Fibroblast of lung (primary cell): ENCODE measurements at regions not wholly inside any gene's neighbourhood (a gene's known extent, or its start where the extent isn't known, plus 50 kb on each side); places are given as distances from the start of the nearest gene placed in this dataset.

Experiments used
- DNase-seq, 2 donors: peaks; one replicate each; pipeline versions ENCODE4 v3.0.0 to v3.0.0-alpha.2; 2010; ENCODE audit warnings: low read depth in 2 of 2
- H2AFZ ChIP-seq: 2 replicates; pipeline ENCODE4 v1.5.1; 2012; ENCODE audit warnings: low read length, control low read depth, inconsistent platforms
- H3K27ac ChIP-seq: 2 replicates; pipeline ENCODE4 v1.5.1; 2011; ENCODE audit warnings: low read length, control low read depth; ENCODE audit not compliant: insufficient read depth
- H3K27me3 ChIP-seq: 2 replicates; pipeline ENCODE4 v1.5.1; 2011; ENCODE audit warnings: mild to moderate bottlenecking, low read length; ENCODE audit not compliant: control insufficient read depth, insufficient read depth
- H3K36me3 ChIP-seq: 2 replicates; pipeline ENCODE4 v1.5.1; 2011; ENCODE audit warnings: low read length; ENCODE audit not compliant: control insufficient read depth, insufficient read depth
- H3K4me1 ChIP-seq: 2 replicates; pipeline ENCODE4 v1.5.1; 2011; ENCODE audit warnings: low read length; ENCODE audit not compliant: control insufficient read depth, insufficient read depth; ENCODE audit errors: extremely low read depth
- H3K4me2 ChIP-seq: 2 replicates; pipeline ENCODE4 v1.5.1; 2011; ENCODE audit warnings: low read length, control low read depth; ENCODE audit not compliant: insufficient read depth; ENCODE audit errors: extremely low read depth
- H3K4me3 ChIP-seq, 4 experiments: fragments of 200-600 bp in 1 of 4; sonication (generic) in 1 of 4; replicated peaks in 1 of 4; 2 replicates each; pipeline ENCODE4 v1.5.1; 2011 to 2016; ENCODE audit warnings: low read length in 4 of 4, low read depth in 3 of 4, mild to moderate bottlenecking in 3 of 4, control low read depth in 2 of 4, inconsistent platforms in 1 of 4, mixed read lengths in 1 of 4; ENCODE audit not compliant: insufficient read depth in 1 of 4; ENCODE audit errors: control extremely low read depth in 1 of 4
- H3K79me2 ChIP-seq: 2 replicates; pipeline ENCODE4 v1.5.1; 2012; ENCODE audit warnings: mild to moderate bottlenecking, low read length, inconsistent platforms; ENCODE audit not compliant: control insufficient read depth, insufficient read depth
- H3K9ac ChIP-seq: 2 replicates; pipeline ENCODE4 v1.5.1; 2011; ENCODE audit warnings: mild to moderate bottlenecking, low read length, control low read depth; ENCODE audit not compliant: insufficient read depth
- H3K9me3 ChIP-seq: 2 replicates; pipeline ENCODE4 v1.5.1; 2012; ENCODE audit warnings: low read depth, low read length; ENCODE audit not compliant: control insufficient read depth, insufficient read depth
- H4K20me1 ChIP-seq: 2 replicates; pipeline ENCODE4 v1.5.1; 2011; ENCODE audit warnings: low read length; ENCODE audit not compliant: control insufficient read depth, insufficient read depth; ENCODE audit errors: extremely low read depth
- CTCF ChIP-seq, 2 donors: IDR thresholded peaks in 1 of 2; conservative IDR thresholded peaks in 1 of 2; 1 replicate in 1 of 2; 2 replicates in 1 of 2; pipeline ENCODE4 v1.5.1; 2011 to 2012; ENCODE audit warnings: low read length in 2 of 2, control low read depth in 1 of 2, inconsistent platforms in 1 of 2, low read depth in 1 of 2, mild to moderate bottlenecking in 1 of 2
- EZH2 ChIP-seq: IDR thresholded peaks from 2 replicates; pipeline ENCODE4 v1.5.1; 2012; ENCODE audit warnings: low read length, control low read depth, mild to moderate bottlenecking; ENCODE audit errors: missing control alignments

- no peak overlapping the region for H2AFZ ChIP-seq
- no peaks in the 10 kb centered on the region for H3K27me3 ChIP-seq
- peak in 1 of 2 donors; percentile 38 for DNase-seq
- H3K4me2 ChIP-seq: no peak overlapping the region
- TF ChIP-seq EZH2 (no peak), CTCF (conservative IDR thresholded peaks at IDR 0.05 in 1 of 2, IDR thresholded peaks at IDR 0.05 in 1 of 2; ENCODE audit: low read depth in 1 of 2, low read length in 2 of 2) (no peak)
- no peak overlapping the region for H3K4me3 ChIP-seq
- no peaks in the 10 kb centered on the region for H3K36me3 ChIP-seq
- no peak overlapping the region for H3K27ac ChIP-seq
- H3K9me3 ChIP-seq: no peaks in the 10 kb centered on the region
- no peaks in the 10 kb centered on the region for H4K20me1 ChIP-seq
- H3K4me1 ChIP-seq: no peaks in the 10 kb centered on the region
- H3K79me2 ChIP-seq: no peaks in the 10 kb centered on the region
- no peak overlapping the region for H3K9ac ChIP-seq
Measured at GRCh38 chr5:82661462-82661861, 383.3 kb upstream of the RPS23 start.

GRCh38 chr5:82659115-82659514, 381.0 kb upstream of the RPS23 start:
- Histone ChIP-seq H3K79me2 (no peaks in the 10 kb centered on the region), H3K36me3 (no peaks in the 10 kb centered on the region), H3K4me3 (no peak overlapping the region), H2AFZ (no peak overlapping the region), H3K4me2 (no peak overlapping the region), H4K20me1 (no peaks in the 10 kb centered on the region), H3K27me3 (no peaks in the 10 kb centered on the region), H3K4me1 (no peaks in the 10 kb centered on the region), H3K9me3 (no peaks in the 10 kb centered on the region), H3K27ac (no peak overlapping the region), H3K9ac (no peak overlapping the region)
- TF ChIP-seq EZH2 (no peak), CTCF (conservative IDR thresholded peaks at IDR 0.05 in 1 of 2, IDR thresholded peaks at IDR 0.05 in 1 of 2; ENCODE audit: low read depth in 1 of 2, low read length in 2 of 2) (no peak)
- DNase-seq: no peak

- Histone ChIP-seq H4K20me1 (no peaks in the 10 kb centered on the region), H3K27me3 (no peaks in the 10 kb centered on the region), H3K9me3 (no peaks in the 10 kb centered on the region), H3K4me2 (no peak overlapping the region), H3K4me1 (no peaks in the 10 kb centered on the region), H3K36me3 (no peaks in the 10 kb centered on the region), H3K9ac (no peak overlapping the region), H3K79me2 (no peaks in the 10 kb centered on the region), H2AFZ (no peak overlapping the region), H3K4me3 (no peak overlapping the region), H3K27ac (no peak overlapping the region)
- TF ChIP-seq CTCF (conservative IDR thresholded peaks at IDR 0.05 in 1 of 2, IDR thresholded peaks at IDR 0.05 in 1 of 2; ENCODE audit: low read depth in 1 of 2, low read length in 2 of 2) (no peak), EZH2 (no peak)
- no peak for DNase-seq
Measured at GRCh38 chr5:82657033-82657699, 379.0 kb upstream of the RPS23 start.
